ENCODE measurements at regions not wholly inside any gene's neighbourhood (a gene's known extent, or its start where the extent isn't known, plus 50 kb on each side); places are given as distances from the start of the nearest gene placed in this dataset.

DNA sequence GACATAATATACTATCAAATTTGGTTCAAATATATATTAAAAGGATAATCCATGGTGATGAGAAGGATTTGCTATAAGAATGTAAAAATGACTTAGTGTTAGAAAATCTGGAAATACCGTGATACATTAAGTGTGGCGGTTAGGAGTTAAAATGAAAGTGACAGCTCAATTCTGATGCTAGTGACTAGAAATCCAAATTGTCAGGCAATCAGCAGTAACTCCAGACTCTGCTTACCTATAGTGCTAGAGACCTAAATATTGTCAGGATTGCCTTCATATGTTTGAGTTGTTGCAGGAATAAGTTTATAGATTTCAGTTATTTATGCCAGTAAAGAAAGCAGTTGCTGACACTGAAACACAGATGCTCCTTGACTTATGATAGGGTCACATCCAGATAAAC, 737.4 kb downstream of the MRPL39 start:
- 90% methylated on average over 2 of the region's 2 CpGs for WGBS (ENCODE audit: insufficient coverage)
- intact Hi-C loops (cut with micrococcal nuclease), result no loop called here

DNA sequence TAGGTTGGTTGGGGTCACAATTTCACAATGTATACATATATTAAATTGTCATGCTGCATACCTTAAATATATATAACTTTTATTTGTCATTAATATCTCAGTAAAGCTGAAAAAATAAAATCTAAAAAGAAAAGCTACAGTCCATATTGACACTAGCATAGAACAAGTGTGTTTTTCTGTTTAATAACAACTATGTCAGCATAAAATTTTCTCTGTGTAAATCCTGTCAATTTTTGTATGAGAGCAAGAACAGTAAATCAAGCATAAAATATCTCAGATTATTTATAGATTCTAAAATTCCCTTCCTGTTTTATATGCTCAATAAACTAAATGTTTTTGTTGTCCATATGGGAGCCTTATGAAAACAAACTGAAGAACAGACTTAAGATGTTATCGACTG, 739.2 kb downstream of the MRPL39 start:
- WGBS (ENCODE audit: insufficient coverage), result no CpG with 5 or more reads among the region's 1 CpG
- Histone ChIP-seq H2AFZ (ENCODE audit: insufficient read depth, low read depth, low read length, poor library complexity, severe bottlenecking) (no peak overlapping the region), H3K9ac (ENCODE audit: low read length) (no peak overlapping the region), H3K27me3 (replicated peaks in 1 of 4; ENCODE audit: control extremely low read depth in 1 of 4, control insufficient read depth in 3 of 4, insufficient read depth in 4 of 4, low read length in 3 of 4) (no peaks in the 10 kb centered on the region), H4K20me1 (ENCODE audit: control insufficient read depth, insufficient read depth, low read length, poor library complexity, severe bottlenecking) (no peaks in the 10 kb centered on the region), H3K27ac (ENCODE audit: low read length in 2 of 2) (no peak overlapping the region), H3K79me2 (ENCODE audit: control insufficient read depth, insufficient read depth, low read length) (no peaks in the 10 kb centered on the region), H3K4me2 (replicated peaks; ENCODE audit: low read depth, low read length, poor library complexity, severe bottlenecking) (no peak overlapping the region), H3K4me1 (ENCODE audit: control insufficient read depth in 2 of 2, insufficient read depth in 2 of 2, low read length in 2 of 2) (no peaks in the 10 kb centered on the region), H3K9me3 (ENCODE audit: control extremely low read depth in 1 of 3, control insufficient read depth in 2 of 3, insufficient read depth in 1 of 3, low read length in 2 of 3) (peaks cover 0 to 4% (median 0%) of the 10 kb centered on the region in 3 donors), H3K36me3 (replicated peaks in 1 of 2; ENCODE audit: control extremely low read depth in 1 of 2, control insufficient read depth in 1 of 2, extremely low read depth in 1 of 2, insufficient read depth in 2 of 2, low read length in 1 of 2) (no peaks in the 10 kb centered on the region), H3K4me3 (ENCODE audit: control extremely low read depth in 1 of 5, extremely low read depth in 1 of 5, insufficient read depth in 1 of 5, low read depth in 2 of 5, low read length in 4 of 5) (no peak overlapping the region)
- ATAC-seq (ENCODE audit: low read depth) (no peak), DNase-seq (no peak)
- no peak for TF ChIP-seq EZH2 (IDR thresholded peaks at IDR 0.05; ENCODE audit: borderline replicate concordance, insufficient read depth, low read depth, low read length, poor library complexity, severe bottlenecking)
- TF ChIP-seq, protein P1, sequence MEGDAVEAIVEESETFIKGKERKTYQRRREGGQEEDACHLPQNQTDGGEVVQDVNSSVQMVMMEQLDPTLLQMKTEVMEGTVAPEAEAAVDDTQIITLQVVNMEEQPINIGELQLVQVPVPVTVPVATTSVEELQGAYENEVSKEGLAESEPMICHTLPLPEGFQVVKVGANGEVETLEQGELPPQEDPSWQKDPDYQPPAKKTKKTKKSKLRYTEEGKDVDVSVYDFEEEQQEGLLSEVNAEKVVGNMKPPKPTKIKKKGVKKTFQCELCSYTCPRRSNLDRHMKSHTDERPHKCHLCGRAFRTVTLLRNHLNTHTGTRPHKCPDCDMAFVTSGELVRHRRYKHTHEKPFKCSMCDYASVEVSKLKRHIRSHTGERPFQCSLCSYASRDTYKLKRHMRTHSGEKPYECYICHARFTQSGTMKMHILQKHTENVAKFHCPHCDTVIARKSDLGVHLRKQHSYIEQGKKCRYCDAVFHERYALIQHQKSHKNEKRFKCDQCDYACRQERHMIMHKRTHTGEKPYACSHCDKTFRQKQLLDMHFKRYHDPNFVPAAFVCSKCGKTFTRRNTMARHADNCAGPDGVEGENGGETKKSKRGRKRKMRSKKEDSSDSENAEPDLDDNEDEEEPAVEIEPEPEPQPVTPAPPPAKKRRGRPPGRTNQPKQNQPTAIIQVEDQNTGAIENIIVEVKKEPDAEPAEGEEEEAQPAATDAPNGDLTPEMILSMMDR (IDR thresholded peaks at IDR 0.05), result no peak
- intact Hi-C loops (cut with micrococcal nuclease), result no loop called here
- no peaks in the 10 kb centered on the region for H3K4me1 Mint-ChIP-seq
- H3K9me3 Mint-ChIP-seq (ENCODE audit: insufficient read depth), result peaks cover 4% of the 10 kb centered on the region
- H3K27ac Mint-ChIP-seq, result no peak overlapping the region
- ChIA-PET POLR2A (no interaction called here), CTCF (no interaction called here)
- H3K4me3 Mint-ChIP-seq, result no peak overlapping the region
- no peaks in the 10 kb centered on the region for H3K27me3 Mint-ChIP-seq

More for the DNA sequence above, 737.4 kb downstream of the MRPL39 start:
- Histone ChIP-seq H3K27ac (ENCODE audit: low read length in 2 of 2) (no peak overlapping the region), H3K27me3 (replicated peaks in 1 of 4; ENCODE audit: control extremely low read depth in 1 of 4, control insufficient read depth in 3 of 4, insufficient read depth in 4 of 4, low read length in 3 of 4) (no peaks in the 10 kb centered on the region), H3K4me3 (ENCODE audit: control extremely low read depth in 1 of 5, extremely low read depth in 1 of 5, insufficient read depth in 1 of 5, low read depth in 2 of 5, low read length in 4 of 5) (no peak overlapping the region), H4K20me1 (ENCODE audit: control insufficient read depth, insufficient read depth, low read length, poor library complexity, severe bottlenecking) (no peaks in the 10 kb centered on the region), H3K79me2 (ENCODE audit: control insufficient read depth, insufficient read depth, low read length) (no peaks in the 10 kb centered on the region), H3K36me3 (replicated peaks in 1 of 2; ENCODE audit: control extremely low read depth in 1 of 2, control insufficient read depth in 1 of 2, extremely low read depth in 1 of 2, insufficient read depth in 2 of 2, low read length in 1 of 2) (no peaks in the 10 kb centered on the region), H3K9me3 (ENCODE audit: control extremely low read depth in 1 of 3, control insufficient read depth in 2 of 3, insufficient read depth in 1 of 3, low read length in 2 of 3) (peaks cover 0 to 4% (median 0%) of the 10 kb centered on the region in 3 donors), H3K4me2 (replicated peaks; ENCODE audit: low read depth, low read length, poor library complexity, severe bottlenecking) (no peak overlapping the region), H3K4me1 (ENCODE audit: control insufficient read depth in 2 of 2, insufficient read depth in 2 of 2, low read length in 2 of 2) (no peaks in the 10 kb centered on the region), H2AFZ (ENCODE audit: insufficient read depth, low read depth, low read length, poor library complexity, severe bottlenecking) (no peak overlapping the region), H3K9ac (ENCODE audit: low read length) (no peak overlapping the region)
- DNase-seq (no peak), ATAC-seq (ENCODE audit: low read depth) (no peak)
- no peak for TF ChIP-seq EZH2 (IDR thresholded peaks at IDR 0.05; ENCODE audit: borderline replicate concordance, insufficient read depth, low read depth, low read length, poor library complexity, severe bottlenecking)
- TF ChIP-seq, protein P1 (IDR thresholded peaks at IDR 0.05), result no peak
- H3K9me3 Mint-ChIP-seq (ENCODE audit: insufficient read depth), result peaks cover 9% of the 10 kb centered on the region
- no peak overlapping the region for H3K4me3 Mint-ChIP-seq
- ChIA-PET POLR2A (no interaction called here), CTCF (no interaction called here)
- H3K4me1 Mint-ChIP-seq, result no peaks in the 10 kb centered on the region
- H3K27ac Mint-ChIP-seq, result no peak overlapping the region
- no peaks in the 10 kb centered on the region for H3K27me3 Mint-ChIP-seq

Data from B cell (primary cell).